Omental fat pad (tissue), 3 donors: ENCODE measurements at regions not wholly inside any gene's neighbourhood (a gene's known extent, or its start where the extent isn't known, plus 50 kb on each side); places are given as distances from the start of the nearest gene placed in this dataset. TPM values are rescaled to one million over a fixed set of nuclear protein-coding genes. Genes with fewer than 3 reads are reported as not detected.

Source experiments
- ATAC-seq: fragments of 150-250 bp; one replicate; pipeline ENCODE4 v1.9.1; 2016; ENCODE audit warnings: mild to moderate bottlenecking, moderate library complexity; ENCODE audit not compliant: low FRiP score
- DNase-seq: peaks from one replicate; pipeline ENCODE4 v3.0.0-alpha.2; 2019; ENCODE audit warnings: low spot score
- CTCF ChIP-seq, 3 donors: fragments of 450-650 bp; IDR thresholded peaks; one replicate each; pipeline ENCODE4 v1.5.1; 2016 to 2017; ENCODE audit warnings: antibody characterized with exemption in 3 of 3, mild to moderate bottlenecking in 3 of 3, moderate library complexity in 2 of 3
- small RNA-seq: library from RNA; depleted of rRNA; stranded (forward); fragments of <200 nt; gene quantifications from one replicate; pipeline ENCODE3, GENCODE V24; 2016

GRCh38 chr2:225737556-225737955 lies 338.0 kb downstream of the NYAP2 start:
- DNase-seq (no peak), ATAC-seq (no peak)
- TF ChIP-seq CTCF (IDR thresholded peaks at IDR 0.05), result no peak

GRCh38 chr2:225735844-225736243 lies 336.3 kb downstream of the NYAP2 start:
- TF ChIP-seq CTCF (IDR thresholded peaks at IDR 0.05), result no peak
- DNase-seq (no peak), ATAC-seq (no peak)

- no peak for TF ChIP-seq CTCF (IDR thresholded peaks at IDR 0.05)
- DNase-seq (no peak), ATAC-seq (no peak)
These were observed 326.2 kb downstream of the NYAP2 start for GRCh38 chr2:225725726-225726125.

Small RNA genes in the stretch of these regions (small RNA-seq; reads per million reads assigned to genes)
- gene AC068138.1, result not detected
- not detected for gene MIR5702
